GM12864 (cell line): ENCODE measurements at regions not wholly inside any gene's neighbourhood (a gene's known extent, or its start where the extent isn't known, plus 50 kb on each side); places are given as distances from the start of the nearest gene placed in this dataset.

ENCODE experiments used
- DNase-seq: peaks from one replicate; pipeline ENCODE4 v3.0.0-alpha.2; 2011; ENCODE audit warnings: low read depth
- H3K4me3 ChIP-seq: 2 replicates; pipeline ENCODE4 v1.5.1; 2011; ENCODE audit warnings: mild to moderate bottlenecking, low read depth, low read length, control low read depth
- CTCF ChIP-seq: IDR thresholded peaks from 2 replicates; pipeline ENCODE4 v1.5.1; 2011; ENCODE audit warnings: low read depth, mild to moderate bottlenecking, moderate library complexity, low read length, control low read depth, inconsistent platforms; ENCODE audit errors: missing control alignments

GRCh38 chr14:84433961-84434360 lies 1096.0 kb upstream of the FLRT2 start:
- DNase-seq = no peak
- H3K4me3 ChIP-seq = no peak overlapping the region
- no peak for TF ChIP-seq CTCF

GRCh38 chr14:84435820-84436324 lies 1094.1 kb upstream of the FLRT2 start:
- DNase-seq = no peak
- H3K4me3 ChIP-seq = no peak overlapping the region
- no peak for TF ChIP-seq CTCF

GRCh38 chr14:84436528-84436927 lies 1093.4 kb upstream of the FLRT2 start:
- no peak overlapping the region for H3K4me3 ChIP-seq
- no peak for TF ChIP-seq CTCF
- no peak for DNase-seq

GRCh38 chr14:84442521-84442920 lies 1087.4 kb upstream of the FLRT2 start:
- DNase-seq = no peak
- TF ChIP-seq CTCF = no peak
- H3K4me3 ChIP-seq = no peak overlapping the region

GRCh38 chr14:84445486-84445885 lies 1084.5 kb upstream of the FLRT2 start:
- DNase-seq = no peak
- TF ChIP-seq CTCF = no peak
- no peak overlapping the region for H3K4me3 ChIP-seq

GRCh38 chr14:84446250-84446649 lies 1083.7 kb upstream of the FLRT2 start:
- TF ChIP-seq CTCF = no peak
- H3K4me3 ChIP-seq = no peak overlapping the region
- DNase-seq = no peak

- no peak for TF ChIP-seq CTCF
- no peak for DNase-seq
- H3K4me3 ChIP-seq = no peak overlapping the region
Measured at GRCh38 chr14:84453307-84453950, 1076.5 kb upstream of the FLRT2 start.
